GM12878 (cell line): ENCODE measurements at regions not wholly inside any gene's neighbourhood (a gene's known extent, or its start where the extent isn't known, plus 50 kb on each side); places are given as distances from the start of the nearest gene placed in this dataset.

Experiments
- CTCF ChIP-seq, 3 experiments: IDR thresholded peaks in 2 of 3; conservative IDR thresholded peaks in 1 of 3; 2 replicates each; pipeline ENCODE4 v1.5.1; 2011; ENCODE audit warnings: low read depth in 3 of 3, low read length in 3 of 3, mild to moderate bottlenecking in 3 of 3, control low read depth in 2 of 3, moderate library complexity in 2 of 3, inconsistent platforms in 1 of 3, mixed read lengths in 1 of 3; ENCODE audit not compliant: control insufficient read depth in 2 of 3, insufficient read depth in 1 of 3; ENCODE audit errors: extremely low read depth in 1 of 3
- EGR1 ChIP-seq, 2 experiments: IDR thresholded peaks; 1 replicate in 1 of 2; 2 replicates in 1 of 2; pipeline ENCODE4 v1.6.1; 2011 to 2012; ENCODE audit warnings: low read depth in 2 of 2, low read length in 2 of 2, borderline replicate concordance in 1 of 2, mild to moderate bottlenecking in 1 of 2, moderate library complexity in 1 of 2
- HDAC2 ChIP-seq: fragments of 200-600 bp; sonication (generic); IDR thresholded peaks from 2 replicates; pipeline ENCODE4 v1.6.1; 2017
- JUND ChIP-seq: IDR thresholded peaks from 2 replicates; pipeline ENCODE4 v1.6.1; 2012; ENCODE audit warnings: low read depth, mild to moderate bottlenecking, low read length, improper control_type of control experiment, moderate library complexity
- MXI1 ChIP-seq: fragments of 150-350 bp; IDR thresholded peaks from 2 replicates; pipeline ENCODE4 v1.6.1; 2011; ENCODE audit warnings: low read depth, mild to moderate bottlenecking, inconsistent platforms, low read length, improper control_type of control experiment
- RAD21 ChIP-seq: IDR thresholded peaks from 2 replicates; pipeline ENCODE4 v1.6.1; 2011; ENCODE audit warnings: mild to moderate bottlenecking, low read depth, low read length, moderate library complexity; ENCODE audit not compliant: insufficient read depth
- SMC3 ChIP-seq: IDR thresholded peaks from 2 replicates; pipeline ENCODE4 v1.6.1; 2011; ENCODE audit warnings: low read length, improper control_type of control experiment, borderline replicate concordance
- TCF3 ChIP-seq: IDR thresholded peaks from 2 replicates; pipeline ENCODE4 v1.6.1; 2012; ENCODE audit warnings: low read depth, mild to moderate bottlenecking, low read length, borderline replicate concordance; ENCODE audit not compliant: insufficient read depth

- no peak for TF ChIP-seq RAD21
- no peak for TF ChIP-seq CTCF (IDR thresholded peaks at IDR 0.05 in 2 of 3, conservative IDR thresholded peaks at IDR 0.05 in 1 of 3; ENCODE audit: control insufficient read depth in 2 of 3, extremely low read depth in 1 of 3, insufficient read depth in 1 of 3, low read depth in 3 of 3, low read length in 3 of 3)
- TF ChIP-seq TCF3, result no peak
- no peak for TF ChIP-seq EGR1 (IDR thresholded peaks at IDR 0.05; ENCODE audit: borderline replicate concordance in 1 of 2, low read depth in 2 of 2, low read length in 2 of 2)
- TF ChIP-seq SMC3, result no peak
- no peak for TF ChIP-seq JUND
- no peak for TF ChIP-seq HDAC2
- TF ChIP-seq MXI1, result no peak
Measured at GRCh38 chr21:20259031-20259867, 739.0 kb upstream of the NCAM2 start.
